Kidney (tissue), 13 donors: ENCODE measurements at regions not wholly inside any gene's neighbourhood (a gene's known extent, or its start where the extent isn't known, plus 50 kb on each side); places are given as distances from the start of the nearest gene placed in this dataset.

Source experiments
- DNase-seq, 5 donors: peaks; one replicate each; pipeline ENCODE4 v3.0.0-alpha.2; 2013 to 2020
- FAIRE-seq: peaks from 2 replicates; lab custom pipeline; 2012; peaks lifted over from hg19 to GRCh38; lab: Jason Lieb, UNC
- H3K27ac ChIP-seq, 2 donors: one replicate each; pipeline ENCODE4 v1.7.0; 2013; ENCODE audit warnings: low read depth in 2 of 2, low read length in 2 of 2, inconsistent platforms in 1 of 2
- H3K27me3 ChIP-seq: one replicate; pipeline ENCODE4 v1.7.1; 2013; ENCODE audit warnings: low read length, inconsistent platforms; ENCODE audit not compliant: control insufficient read depth, insufficient read depth
- H3K36me3 ChIP-seq, 3 donors: one replicate each; pipeline versions ENCODE4 v1.7.0 to v1.7.1; 2013; ENCODE audit warnings: low read length in 3 of 3, control low read depth in 1 of 3, inconsistent platforms in 1 of 3; ENCODE audit not compliant: insufficient read depth in 3 of 3, control insufficient read depth in 2 of 3
- H3K4me1 ChIP-seq, 3 donors: one replicate each; pipeline versions ENCODE4 v1.7.0 to v1.7.1; 2013; ENCODE audit warnings: low read length in 3 of 3, inconsistent platforms in 1 of 3, low read depth in 1 of 3; ENCODE audit not compliant: control insufficient read depth in 2 of 3, insufficient read depth in 2 of 3
- H3K4me3 ChIP-seq, 3 donors: one replicate each; pipeline versions ENCODE4 v1.7.0 to v1.8.1; 2013; ENCODE audit warnings: low read length in 3 of 3, control low read depth in 1 of 3, inconsistent platforms in 1 of 3
- H3K9ac ChIP-seq, 3 donors: one replicate each; pipeline versions ENCODE4 v1.7.0 to v1.7.1; 2013; ENCODE audit warnings: low read length in 3 of 3, control low read depth in 1 of 3, inconsistent platforms in 1 of 3
- H3K9me3 ChIP-seq, 3 donors: one replicate each; pipeline versions ENCODE4 v1.7.0 to v1.7.1; 2013; ENCODE audit warnings: low read length in 3 of 3, control low read depth in 1 of 3, inconsistent platforms in 1 of 3; ENCODE audit not compliant: control insufficient read depth in 2 of 3, insufficient read depth in 1 of 3
- CTCF ChIP-seq: IDR thresholded peaks from 3 replicates; pipeline ENCODE4 v1.5.1; 2012; ENCODE audit warnings: mild to moderate bottlenecking, moderate library complexity, borderline replicate concordance; ENCODE audit not compliant: insufficient read depth; ENCODE audit errors: extremely low read depth
- intact Hi-C: fragments of 100-400 bp; cut with DNase I; formaldehyde crosslinking; loops from one replicate; pipeline ENCODE4 v1.11.1; 2022
- donor health status: control.
- donor health status: control.
- donor health status: control.
- donor health status: control.
- donor health status: control.
- donor health status: DM: yes; HTN: yes; CAD: no.
- donor health status: Normal renal cell carcinoma (clear cell type).

- Histone ChIP-seq H3K9ac (no peak overlapping the region), H3K4me1 (no peaks in the 10 kb centered on the region), H3K36me3 (no peaks in the 10 kb centered on the region), H3K27ac (no peak overlapping the region), H3K9me3 (no peaks in the 10 kb centered on the region), H3K27me3 (no peaks in the 10 kb centered on the region), H3K4me3 (no peak overlapping the region)
- TF ChIP-seq CTCF: no peak
- FAIRE-seq: no peak
- intact Hi-C loops: no loop called here
- peak in 4 of 5 donors; percentile 30 to 63 (median 44) for DNase-seq
These were observed 220.5 kb upstream of the SSTR4 start for GRCh38 chr20:22814471-22815205.

- intact Hi-C loops: no loop called here
- Histone ChIP-seq H3K4me1 (no peaks in the 10 kb centered on the region), H3K27ac (no peak overlapping the region), H3K4me3 (no peak overlapping the region), H3K27me3 (no peaks in the 10 kb centered on the region), H3K9ac (no peak overlapping the region), H3K9me3 (no peaks in the 10 kb centered on the region), H3K36me3 (no peaks in the 10 kb centered on the region)
- FAIRE-seq: no peak
- TF ChIP-seq CTCF: no peak
- DNase-seq: peak in 1 of 5 donors; percentile 2
These were observed 219.9 kb upstream of the SSTR4 start for GRCh38 chr20:22815206-22815551.

GRCh38 chr20:22815603-22816315, 219.4 kb upstream of the SSTR4 start:
- DNase-seq (peak in 1 of 5 donors; percentile 22), FAIRE-seq (no peak)
- no peaks in the 10 kb centered on the region for H3K9me3 ChIP-seq
- H3K27me3 ChIP-seq: no peaks in the 10 kb centered on the region
- TF ChIP-seq CTCF: no peak
- intact Hi-C loops: no loop called here
- no peak overlapping the region for H3K27ac ChIP-seq
- H3K9ac ChIP-seq: no peak overlapping the region
- no peaks in the 10 kb centered on the region for H3K4me1 ChIP-seq
- H3K4me3 ChIP-seq: no peak overlapping the region
- H3K36me3 ChIP-seq: no peaks in the 10 kb centered on the region
